IMR-90 (cell line): ENCODE measurements at regions not wholly inside any gene's neighbourhood (a gene's known extent, or its start where the extent isn't known, plus 50 kb on each side); places are given as distances from the start of the nearest gene placed in this dataset.

ENCODE experiments used
- ATAC-seq: fragments of 200-7000 bp; cut with Tn5 transposase; 2 replicates; pipeline ENCODE4 v1.9.1; 2020; ENCODE audit warnings: low read depth, mild to moderate bottlenecking, moderate library complexity
- BruUV-seq: library from RNA; stranded (reverse); fragments of 400-500 nt; replicated peaks from 2 replicates; lab custom pipeline; 2021; lab: Mats Ljungman, UMichigan
- CTCF ChIA-PET: fragments of 300-600 bp; formaldehyde crosslinking; extraction: SDS; loops from one replicate; lab custom pipeline; 2021; ENCODE audit warnings: antibody characterized with exemption; lab: Yijun Ruan, JAX
- POLR2A ChIA-PET: fragments of 300-600 bp; sonication (Branson Sonifier 250); formaldehyde crosslinking; loops from one replicate; lab custom pipeline; 2022; ENCODE audit warnings: antibody characterized with exemption; ENCODE audit not compliant: unreplicated experiment; lab: Charles Lee
- DNase-seq: peaks from one replicate; pipeline ENCODE4 v3.0.0; 2013
- H2AFZ ChIP-seq: replicated peaks from 2 replicates; pipeline ENCODE3; 2013; ENCODE audit warnings: low read length, mild to moderate bottlenecking; ENCODE audit not compliant: poor library complexity
- H2AK5ac ChIP-seq: 2 replicates; pipeline ENCODE4 v1.6.1; 2013; ENCODE audit warnings: low read depth, low read length, inconsistent platforms
- H2AK9ac ChIP-seq: replicated peaks from 2 replicates; pipeline ENCODE3; 2013; ENCODE audit warnings: mild to moderate bottlenecking, low read depth, low read length, moderate library complexity; ENCODE audit not compliant: poor library complexity
- H2BK120ac ChIP-seq: 2 replicates; pipeline ENCODE4 v1.6.1; 2013; ENCODE audit warnings: low read depth, low read length, inconsistent platforms
- H2BK15ac ChIP-seq: 3 replicates; pipeline ENCODE4 v1.6.1; 2013; ENCODE audit warnings: low read depth, low read length, inconsistent platforms
- H2BK20ac ChIP-seq: 2 replicates; pipeline ENCODE4 v1.6.1; 2013; ENCODE audit warnings: low read depth, mild to moderate bottlenecking, inconsistent platforms, low read length, moderate library complexity
- H2BK5ac ChIP-seq: 2 replicates; pipeline ENCODE4 v1.6.1; 2013; ENCODE audit warnings: mild to moderate bottlenecking, low read depth, low read length, inconsistent platforms; ENCODE audit not compliant: poor library complexity, severe bottlenecking
- H3K14ac ChIP-seq: replicated peaks from 2 replicates; pipeline ENCODE4 v1.6.1; 2013; ENCODE audit warnings: low read depth, low read length, inconsistent platforms
- H3K18ac ChIP-seq: 2 replicates; pipeline ENCODE4 v1.6.1; 2013; ENCODE audit warnings: low read depth, low read length, control low read depth
- H3K23ac ChIP-seq: 2 replicates; pipeline ENCODE4 v1.6.1; 2013; ENCODE audit warnings: low read depth, low read length, inconsistent platforms
- H3K27ac ChIP-seq: 2 replicates; pipeline ENCODE4 v1.5.1; 2013; ENCODE audit warnings: mild to moderate bottlenecking, control low read depth, low read length; ENCODE audit not compliant: insufficient read depth
- H3K27me3 ChIP-seq: 2 replicates; pipeline ENCODE4 v1.6.1; 2013; ENCODE audit warnings: low read length; ENCODE audit not compliant: control insufficient read depth, insufficient read depth
- H3K36me3 ChIP-seq: 2 replicates; pipeline ENCODE4 v1.6.1; 2013; ENCODE audit warnings: low read length, mixed read lengths; ENCODE audit not compliant: control insufficient read depth, insufficient read depth
- H3K4ac ChIP-seq: 2 replicates; pipeline ENCODE4 v1.6.1; 2013; ENCODE audit warnings: low read depth, low read length, inconsistent platforms
- H3K4me1 ChIP-seq: 2 replicates; pipeline ENCODE4 v1.6.1; 2013; ENCODE audit warnings: low read length, mixed read lengths; ENCODE audit not compliant: control insufficient read depth, insufficient read depth
- H3K4me2 ChIP-seq: 2 replicates; pipeline ENCODE4 v1.6.1; 2013; ENCODE audit warnings: low read depth, mild to moderate bottlenecking, control low read depth, low read length, moderate library complexity
- H3K4me3 ChIP-seq: 2 replicates; pipeline ENCODE4 v1.5.1; 2013; ENCODE audit warnings: low read depth, mild to moderate bottlenecking, control low read depth, low read length, moderate library complexity; ENCODE audit not compliant: insufficient read depth
- H3K56ac ChIP-seq: 2 replicates; pipeline ENCODE4 v1.6.1; 2013; ENCODE audit warnings: low read length, inconsistent platforms; ENCODE audit not compliant: insufficient read depth; ENCODE audit errors: extremely low read depth
- H3K79me1 ChIP-seq, 2 experiments: 2 replicates each; pipeline ENCODE4 v1.6.1; 2013; ENCODE audit warnings: low read length in 2 of 2, inconsistent platforms in 1 of 2, low read depth in 1 of 2
- H3K9ac ChIP-seq: 2 replicates; pipeline ENCODE4 v1.6.1; 2013; ENCODE audit warnings: low read depth, low read length, control low read depth
- H3K9me1 ChIP-seq: 2 replicates; pipeline ENCODE4 v1.6.1; 2013; ENCODE audit warnings: low read length, inconsistent platforms; ENCODE audit not compliant: insufficient read depth
- H3K9me3 ChIP-seq: 2 replicates; pipeline ENCODE4 v1.6.1; 2013; ENCODE audit warnings: low read length; ENCODE audit not compliant: control insufficient read depth, insufficient read depth
- H4K20me1 ChIP-seq: 2 replicates; pipeline ENCODE4 v1.6.1; 2013; ENCODE audit warnings: low read length, inconsistent platforms; ENCODE audit not compliant: insufficient read depth
- H4K5ac ChIP-seq: 2 replicates; pipeline ENCODE4 v1.6.1; 2013; ENCODE audit warnings: mild to moderate bottlenecking, low read depth, low read length, control low read depth
- H4K8ac ChIP-seq, 2 experiments: 2 replicates each; pipeline ENCODE4 v1.6.1; 2013; ENCODE audit warnings: low read depth in 2 of 2, low read length in 2 of 2, control low read depth in 1 of 2, inconsistent platforms in 1 of 2
- H4K91ac ChIP-seq: 2 replicates; pipeline ENCODE4 v1.6.1; 2013; ENCODE audit warnings: low read depth, low read length, inconsistent platforms; ENCODE audit not compliant: insufficient read depth
- BHLHE40 ChIP-seq: fragments of 150-350 bp; IDR thresholded peaks from 2 replicates; pipeline ENCODE4 v1.6.1; 2016; ENCODE audit warnings: mild to moderate bottlenecking, low read depth, low read length
- CEBPB ChIP-seq: IDR thresholded peaks from 2 replicates; pipeline ENCODE4 v1.6.1; 2012; ENCODE audit warnings: low read depth, low read length, improper control_type of control experiment
- CHD1 ChIP-seq: IDR thresholded peaks from 2 replicates; pipeline ENCODE4 v1.6.1; 2012; ENCODE audit warnings: low read depth, low read length, improper control_type of control experiment
- FOS ChIP-seq: fragments of 150-350 bp; IDR thresholded peaks from 2 replicates; pipeline ENCODE4 v1.6.1; 2016; ENCODE audit warnings: low read depth, low read length
- MAFK ChIP-seq: IDR thresholded peaks from 2 replicates; pipeline ENCODE4 v1.6.1; 2012; ENCODE audit warnings: low read depth, low read length, improper control_type of control experiment
- MAZ ChIP-seq: IDR thresholded peaks from 2 replicates; pipeline ENCODE4 v1.6.1; 2012; ENCODE audit warnings: low read depth, mild to moderate bottlenecking, low read length, improper control_type of control experiment, moderate library complexity, borderline replicate concordance
- MXI1 ChIP-seq: IDR thresholded peaks from 2 replicates; pipeline ENCODE4 v1.6.1; 2012; ENCODE audit warnings: low read depth, mild to moderate bottlenecking, low read length, moderate library complexity, borderline replicate concordance
- NFE2L2 ChIP-seq: fragments of 150-350 bp; IDR thresholded peaks from 2 replicates; pipeline ENCODE4 v1.6.1; 2016; ENCODE audit warnings: low read depth, mild to moderate bottlenecking, low read length
- POLR2A ChIP-seq: IDR thresholded peaks from 2 replicates; pipeline ENCODE4 v1.6.1; 2012; ENCODE audit warnings: mild to moderate bottlenecking, low read depth, low read length
- RAD21 ChIP-seq: IDR thresholded peaks from 2 replicates; pipeline ENCODE4 v1.6.1; 2012; ENCODE audit warnings: low read length, improper control_type of control experiment
- RCOR1 ChIP-seq: IDR thresholded peaks from 2 replicates; pipeline ENCODE4 v1.6.1; 2012; ENCODE audit warnings: mild to moderate bottlenecking, low read length, improper control_type of control experiment; ENCODE audit not compliant: insufficient replicate concordance
- RFX5 ChIP-seq: IDR thresholded peaks from 2 replicates; pipeline ENCODE4 v1.8.0; 2012; ENCODE audit warnings: low read depth, mild to moderate bottlenecking, low read length, moderate library complexity
- SMC3 ChIP-seq: fragments of 150-350 bp; IDR thresholded peaks from 2 replicates; pipeline ENCODE4 v1.6.1; 2016; ENCODE audit warnings: low read depth, mild to moderate bottlenecking, antibody characterized with exemption, low read length, moderate library complexity
- WGBS, 2 experiments: methylation state at CpG; one replicate each; pipeline versions ENCODE4 v1.1.5 to v1.1.7; 2013; ENCODE audit warnings: missing lambda C conversion rate in 2 of 2; ENCODE audit not compliant: insufficient read length in 1 of 2; ENCODE audit errors: extremely low coverage in 2 of 2; 5-methylcytosine and 5-hydroxymethylcytosine counted together
- dilution Hi-C: fragments of 300-500 bp; cut with HindIII; formaldehyde crosslinking; loops from one replicate; pipeline ENCODE4 v1.14.3; 2018; ENCODE audit warnings: low sequenced_read_pairs; ENCODE audit not compliant: unreplicated experiment
- in situ Hi-C: fragments of 300-500 bp; cut with MboI; formaldehyde crosslinking; loops from 3 replicates; pipeline ENCODE4 v1.14.3; 2019; ENCODE audit warnings: low sequenced_read_pairs, inconsistent platforms, mixed read lengths
- intact Hi-C: fragments of 100-400 bp; cut with micrococcal nuclease; formaldehyde crosslinking; loops from 2 replicates; pipeline ENCODE4 v1.10.0; 2022
- TF ChIP-seq, protein P1 (sequence below): fragments of 150-350 bp; IDR thresholded peaks from 2 replicates; pipeline ENCODE4 v1.6.1; 2017; ENCODE audit warnings: mild to moderate bottlenecking, antibody characterized with exemption, low read length, low read depth
- TF ChIP-seq, protein P2 (sequence below): conservative IDR thresholded peaks from 2 replicates; pipeline ENCODE4 v1.5.1; 2012; ENCODE audit warnings: mild to moderate bottlenecking, low read depth, low read length, improper control_type of control experiment
- TF ChIP-seq, protein P3 (sequence below): fragments of 150-350 bp; IDR thresholded peaks from 2 replicates; pipeline ENCODE4 v1.6.1; 2016; ENCODE audit warnings: low read depth, mild to moderate bottlenecking, low read length, moderate library complexity, borderline replicate concordance

DNA sequence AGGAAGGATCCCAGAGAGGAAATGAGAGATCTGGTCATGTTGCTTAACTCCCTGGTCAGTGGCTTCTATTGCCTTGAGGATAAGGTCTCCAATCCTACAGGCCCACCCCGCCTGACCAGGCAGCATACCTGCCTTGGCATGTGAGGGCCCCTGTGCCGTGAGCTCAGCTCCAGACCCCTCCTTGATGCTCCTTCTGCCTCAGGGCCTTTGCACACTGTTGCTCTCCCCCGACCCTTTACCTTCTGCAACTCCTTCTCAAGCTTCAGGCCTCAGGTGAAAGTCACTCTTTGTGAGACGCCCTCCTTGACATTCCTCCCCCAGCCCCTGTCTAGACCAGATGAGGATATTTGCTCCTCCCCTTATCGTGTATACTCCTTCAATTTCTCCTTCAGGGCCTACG is 62.8 kb downstream of the FAM241B start:
- no peak overlapping the region for H2AFZ ChIP-seq
- peaks cover 3% of the 10 kb centered on the region; the same call in 1 of the 2 replicates for H4K20me1 ChIP-seq
- TF ChIP-seq CEBPB = no peak
- TF ChIP-seq MAFK = no peak
- no peak for TF ChIP-seq RCOR1
- TF ChIP-seq, protein P1, sequence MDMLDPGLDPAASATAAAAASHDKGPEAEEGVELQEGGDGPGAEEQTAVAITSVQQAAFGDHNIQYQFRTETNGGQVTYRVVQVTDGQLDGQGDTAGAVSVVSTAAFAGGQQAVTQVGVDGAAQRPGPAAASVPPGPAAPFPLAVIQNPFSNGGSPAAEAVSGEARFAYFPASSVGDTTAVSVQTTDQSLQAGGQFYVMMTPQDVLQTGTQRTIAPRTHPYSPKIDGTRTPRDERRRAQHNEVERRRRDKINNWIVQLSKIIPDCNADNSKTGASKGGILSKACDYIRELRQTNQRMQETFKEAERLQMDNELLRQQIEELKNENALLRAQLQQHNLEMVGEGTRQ = no peak
- no peak for TF ChIP-seq CHD1
- TF ChIP-seq RFX5 = no peak
- no peak for TF ChIP-seq MAZ
- TF ChIP-seq BHLHE40 = no peak
- TF ChIP-seq, protein P2, sequence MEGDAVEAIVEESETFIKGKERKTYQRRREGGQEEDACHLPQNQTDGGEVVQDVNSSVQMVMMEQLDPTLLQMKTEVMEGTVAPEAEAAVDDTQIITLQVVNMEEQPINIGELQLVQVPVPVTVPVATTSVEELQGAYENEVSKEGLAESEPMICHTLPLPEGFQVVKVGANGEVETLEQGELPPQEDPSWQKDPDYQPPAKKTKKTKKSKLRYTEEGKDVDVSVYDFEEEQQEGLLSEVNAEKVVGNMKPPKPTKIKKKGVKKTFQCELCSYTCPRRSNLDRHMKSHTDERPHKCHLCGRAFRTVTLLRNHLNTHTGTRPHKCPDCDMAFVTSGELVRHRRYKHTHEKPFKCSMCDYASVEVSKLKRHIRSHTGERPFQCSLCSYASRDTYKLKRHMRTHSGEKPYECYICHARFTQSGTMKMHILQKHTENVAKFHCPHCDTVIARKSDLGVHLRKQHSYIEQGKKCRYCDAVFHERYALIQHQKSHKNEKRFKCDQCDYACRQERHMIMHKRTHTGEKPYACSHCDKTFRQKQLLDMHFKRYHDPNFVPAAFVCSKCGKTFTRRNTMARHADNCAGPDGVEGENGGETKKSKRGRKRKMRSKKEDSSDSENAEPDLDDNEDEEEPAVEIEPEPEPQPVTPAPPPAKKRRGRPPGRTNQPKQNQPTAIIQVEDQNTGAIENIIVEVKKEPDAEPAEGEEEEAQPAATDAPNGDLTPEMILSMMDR = no peak
- no peak for TF ChIP-seq SMC3
- TF ChIP-seq RAD21 = no peak
- TF ChIP-seq, protein P3, sequence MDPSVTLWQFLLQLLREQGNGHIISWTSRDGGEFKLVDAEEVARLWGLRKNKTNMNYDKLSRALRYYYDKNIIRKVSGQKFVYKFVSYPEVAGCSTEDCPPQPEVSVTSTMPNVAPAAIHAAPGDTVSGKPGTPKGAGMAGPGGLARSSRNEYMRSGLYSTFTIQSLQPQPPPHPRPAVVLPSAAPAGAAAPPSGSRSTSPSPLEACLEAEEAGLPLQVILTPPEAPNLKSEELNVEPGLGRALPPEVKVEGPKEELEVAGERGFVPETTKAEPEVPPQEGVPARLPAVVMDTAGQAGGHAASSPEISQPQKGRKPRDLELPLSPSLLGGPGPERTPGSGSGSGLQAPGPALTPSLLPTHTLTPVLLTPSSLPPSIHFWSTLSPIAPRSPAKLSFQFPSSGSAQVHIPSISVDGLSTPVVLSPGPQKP = no peak
- TF ChIP-seq POLR2A = no peak
- TF ChIP-seq MXI1 = no peak
- no peak for TF ChIP-seq FOS
- no peak for TF ChIP-seq NFE2L2
- H3K79me1 ChIP-seq = no peaks in the 10 kb centered on the region
- H2AK5ac ChIP-seq = no peak overlapping the region
- no peak overlapping the region for H3K4ac ChIP-seq
- BruUV-seq = no TSS peak
- no peak overlapping the region for H3K4me3 ChIP-seq
- no peak overlapping the region for H3K14ac ChIP-seq
- H3K9me3 ChIP-seq = no peaks in the 10 kb centered on the region
- no peak overlapping the region for H3K23ac ChIP-seq
- no peak overlapping the region for H3K27ac ChIP-seq
- no peak overlapping the region for H2BK120ac ChIP-seq
- no peak overlapping the region for H2BK15ac ChIP-seq
- no peak overlapping the region for H3K4me2 ChIP-seq
- intact Hi-C loops (no loop called here), dilution Hi-C loops (no loop called here), in situ Hi-C loops (no loop called here)
- CTCF ChIA-PET = no interaction called here
- H2AK9ac ChIP-seq = no peak overlapping the region
- H3K9ac ChIP-seq = no peak overlapping the region
- no peak for DNase-seq
- H2BK5ac ChIP-seq = no peak overlapping the region
- H3K56ac ChIP-seq = no peak overlapping the region
- ATAC-seq = no peak
- H4K91ac ChIP-seq = no peak overlapping the region
- H2BK20ac ChIP-seq = no peak overlapping the region
- no peaks in the 10 kb centered on the region for H3K9me1 ChIP-seq
- H3K27me3 ChIP-seq = peaks cover 20% of the 10 kb centered on the region
- 80% methylated on average over 4 of the region's 6 CpGs; no CpG with 5 or more reads in 1 of the 2 experiments for WGBS, 2 experiments
- no peak overlapping the region for H4K8ac ChIP-seq
- H3K4me1 ChIP-seq = no peaks in the 10 kb centered on the region
- no peak overlapping the region for H3K18ac ChIP-seq
- no peaks in the 10 kb centered on the region for H3K36me3 ChIP-seq
- H4K5ac ChIP-seq = no peak overlapping the region
- POLR2A ChIA-PET = no interaction called here
